HG02840 (cell line): ENCODE measurements at regions not wholly inside any gene's neighbourhood (a gene's known extent, or its start where the extent isn't known, plus 50 kb on each side); places are given as distances from the start of the nearest gene placed in this dataset.
A peak's percentile ranks its signal among the peaks of the same experiment; 100 is the strongest.
"Not testable (repeated sequence)": the region's sequence is repeated elsewhere in the genome, so short reads cannot be mapped to it uniquely, and the experiment has no call there.

ENCODE experiments used
- ATAC-seq: cut with Tn5 transposase; IDR thresholded peaks from one replicate; pipeline ENCODE4 v1.9.1; 2021; ENCODE audit warnings: mild to moderate bottlenecking, moderate library complexity, moderate number of reproducible peaks; ENCODE audit not compliant: unreplicated experiment, low FRiP score

DNA sequence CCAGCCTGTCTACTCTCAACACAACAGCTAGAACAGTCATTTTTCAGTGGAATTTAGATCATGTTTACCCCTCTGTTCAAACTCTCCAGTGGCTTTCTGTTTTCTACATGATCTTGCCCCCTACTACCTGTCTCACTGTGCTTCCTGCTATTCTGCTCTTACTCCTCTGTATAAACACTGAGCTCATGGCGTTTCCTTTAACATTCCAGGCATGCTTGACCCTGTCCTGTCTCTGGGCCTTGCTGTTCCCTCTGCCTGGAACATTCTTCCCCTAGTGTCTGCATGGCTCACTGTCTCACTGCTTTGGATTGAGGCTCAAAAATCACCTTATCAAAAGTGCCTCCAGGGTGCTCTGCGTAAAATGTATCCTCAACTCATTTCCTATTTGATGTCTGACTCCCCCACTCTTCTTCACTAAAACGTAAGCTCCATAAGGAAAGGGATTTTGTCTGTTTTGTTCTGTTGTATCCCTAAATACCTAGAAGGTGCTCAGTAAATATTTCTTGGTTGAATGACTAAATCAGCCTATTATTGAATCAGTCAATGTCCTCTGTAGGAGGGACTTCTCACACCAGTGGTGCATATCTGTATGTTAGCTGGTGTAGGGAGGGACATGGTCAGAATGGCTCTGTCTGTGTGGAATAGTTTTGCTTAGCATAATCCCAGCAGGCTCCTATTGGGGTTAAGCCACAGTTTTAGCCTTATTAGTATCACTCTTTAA, 78.0 kb upstream of the VKORC1L1 start:
- not testable (repeated sequence) for ATAC-seq

- ATAC-seq, result not testable (repeated sequence)
Observed at GRCh38 chr7:65795392-65795716, 77.5 kb upstream of the VKORC1L1 start.

DNA sequence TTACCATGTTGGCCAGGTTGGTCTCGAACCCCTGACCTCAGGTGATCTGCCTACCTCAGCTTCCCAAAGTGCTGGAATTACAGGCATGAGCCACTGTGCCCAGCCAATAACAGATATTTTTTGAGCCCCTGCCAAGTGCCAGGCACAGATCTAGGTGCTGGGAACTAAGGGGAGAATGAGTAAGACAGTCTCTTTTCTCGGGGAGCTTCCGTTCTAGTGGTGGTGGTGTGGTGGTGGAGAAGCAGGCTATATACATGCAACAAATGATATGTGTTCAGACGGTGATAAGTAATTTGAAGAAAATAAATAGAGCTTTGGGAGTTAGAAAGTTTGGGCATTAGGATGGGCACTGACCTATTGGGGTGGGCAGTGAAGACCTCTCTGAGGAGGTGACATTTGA, 76.7 kb upstream of the VKORC1L1 start:
- ATAC-seq, result no peak

DNA sequence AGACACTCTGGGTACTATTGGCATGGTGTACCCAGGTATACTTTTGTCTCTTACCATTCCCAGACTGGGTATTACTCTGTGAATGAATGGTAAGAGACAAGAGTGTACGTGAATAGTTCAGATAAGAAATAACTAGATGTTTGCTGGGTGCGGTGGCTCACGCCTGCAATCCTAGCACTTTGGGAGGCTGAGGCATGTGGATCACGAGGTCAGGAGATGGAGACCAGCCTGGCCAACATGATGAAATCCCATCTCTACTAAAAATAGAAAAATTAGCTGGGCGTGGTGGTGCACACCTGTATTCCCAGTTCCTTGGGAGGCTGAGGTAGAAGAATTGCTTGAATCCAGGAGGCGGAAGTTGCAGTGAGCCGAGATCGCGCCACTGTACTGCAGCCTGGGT, 75.8 kb upstream of the VKORC1L1 start:
- ATAC-seq, result not testable (repeated sequence)

DNA sequence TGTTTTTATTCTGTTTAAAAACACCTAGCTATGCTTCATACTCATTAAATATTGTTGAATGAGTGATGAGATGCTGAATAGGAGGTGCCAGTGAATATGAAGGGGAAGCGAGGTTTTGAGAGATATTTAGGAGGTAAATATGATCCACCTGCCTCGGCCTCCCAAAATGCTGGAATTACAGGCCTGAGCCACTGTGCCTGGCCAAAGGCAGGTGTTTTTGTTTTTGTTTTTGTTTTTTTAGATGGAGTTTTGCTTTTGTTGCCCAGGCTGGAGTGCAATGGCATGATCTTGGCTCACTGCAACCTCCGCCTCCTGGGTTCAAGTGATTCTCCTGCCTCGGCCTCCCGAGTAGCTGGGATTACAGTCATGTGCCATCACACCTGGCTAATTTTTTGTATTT, 75.3 kb upstream of the VKORC1L1 start:
- not testable (repeated sequence) for ATAC-seq

DNA sequence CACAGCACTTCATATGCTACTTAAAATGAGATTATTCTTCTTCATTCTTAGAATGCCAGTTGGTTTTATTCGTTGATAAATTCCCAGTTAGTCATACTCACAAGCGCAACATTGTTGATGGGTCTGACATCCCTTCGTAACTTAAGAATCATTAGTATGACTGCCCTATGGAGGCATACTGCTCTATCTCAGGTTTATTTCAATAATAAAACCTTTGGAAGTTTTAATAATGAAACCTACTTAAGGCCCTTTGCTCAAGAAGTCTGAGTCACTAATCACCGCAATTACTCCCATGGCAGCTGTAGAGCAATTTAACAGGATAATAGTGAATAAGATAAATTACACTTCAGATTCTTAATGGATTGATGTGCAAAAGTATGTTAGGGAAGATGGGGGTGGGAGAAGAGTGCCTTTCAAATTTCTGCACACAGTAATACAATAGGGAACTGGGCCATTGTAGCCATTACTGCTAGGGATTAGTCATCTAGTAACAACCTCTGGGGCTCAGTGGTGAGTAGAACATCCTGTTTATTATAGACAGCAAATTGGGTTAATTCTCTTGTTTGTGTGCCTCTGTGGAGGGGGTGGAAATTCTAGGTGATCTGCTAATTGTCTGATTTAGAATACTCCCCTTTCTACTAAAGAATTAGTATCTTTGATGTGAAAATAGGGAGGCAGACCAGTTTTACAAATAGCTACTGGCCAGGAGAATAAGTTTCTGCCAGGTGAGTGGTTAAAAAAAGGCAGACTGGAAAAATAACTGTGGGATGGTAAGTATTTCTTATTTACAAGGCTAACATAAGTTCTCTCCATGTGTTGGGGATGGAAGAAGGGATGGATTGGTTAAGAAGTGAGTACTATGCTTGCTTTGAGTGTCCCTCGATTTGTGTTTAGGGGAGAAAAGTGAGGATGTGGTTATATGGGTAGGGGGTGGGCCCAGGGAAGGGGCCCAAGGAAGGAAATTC, 74.5 kb upstream of the VKORC1L1 start:
- peak; percentile 95 for ATAC-seq

DNA sequence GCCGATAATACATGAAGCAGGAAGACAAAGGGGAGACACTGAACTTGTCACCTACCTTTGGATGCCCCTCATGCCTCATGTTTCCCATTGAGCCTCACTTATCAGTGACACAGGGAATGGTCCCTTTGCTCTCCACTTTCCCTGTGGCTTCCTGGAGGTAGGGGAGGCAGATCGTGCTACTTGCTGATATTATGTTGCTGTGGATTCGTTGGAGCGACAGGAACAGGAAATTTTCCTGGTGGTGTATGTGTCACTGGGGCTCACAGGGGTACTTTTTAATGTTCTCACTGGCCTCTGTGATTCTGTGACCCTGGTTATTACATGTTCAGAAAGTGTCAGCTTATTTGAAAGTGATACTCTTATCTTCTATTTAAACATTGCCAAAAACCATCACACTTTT, 72.7 kb upstream of the VKORC1L1 start:
- not testable (repeated sequence) for ATAC-seq

GRCh38 chr7:65800890-65801341, 72.0 kb upstream of the VKORC1L1 start:
- ATAC-seq, result no peak

- ATAC-seq, result no peak
Observed at GRCh38 chr7:65804887-65805286, 68.0 kb upstream of the VKORC1L1 start.

GRCh38 chr7:65807067-65807466, 65.8 kb upstream of the VKORC1L1 start:
- ATAC-seq, result not testable (repeated sequence)

DNA sequence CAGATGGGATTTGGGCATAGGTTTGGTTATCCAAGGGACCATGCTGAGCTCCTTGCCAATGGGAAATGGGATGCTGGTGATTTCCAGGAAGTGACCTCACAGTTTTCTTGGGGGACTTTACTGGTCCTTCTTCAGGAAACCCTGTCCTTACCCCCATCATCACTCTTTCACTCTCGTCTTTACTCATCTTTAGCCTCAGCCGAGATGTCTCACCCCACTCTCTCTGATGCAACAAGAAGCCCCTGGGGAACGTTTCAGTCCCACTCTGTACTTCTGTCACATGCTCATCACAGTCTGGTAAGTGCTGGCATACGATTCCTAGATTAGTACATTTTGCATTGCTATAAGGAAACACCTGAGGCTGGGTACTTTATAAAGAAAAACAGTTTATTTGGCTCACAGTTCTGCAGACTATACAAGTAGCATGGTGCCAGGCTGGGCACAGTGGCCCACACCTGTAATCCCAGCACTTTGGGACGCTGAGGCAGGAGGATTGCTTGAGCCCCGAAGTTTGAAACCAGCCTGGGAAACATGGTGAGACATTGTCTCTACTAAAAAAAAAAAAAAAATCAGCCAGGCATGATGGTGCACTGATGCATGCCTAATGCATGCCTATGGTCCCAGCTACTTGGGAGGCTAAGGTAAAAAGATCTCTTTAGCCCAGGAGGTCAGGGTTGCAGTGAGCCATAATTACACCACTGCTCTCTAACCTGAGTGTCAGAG, 63.5 kb upstream of the VKORC1L1 start:
- ATAC-seq, result peak; percentile 87

DNA sequence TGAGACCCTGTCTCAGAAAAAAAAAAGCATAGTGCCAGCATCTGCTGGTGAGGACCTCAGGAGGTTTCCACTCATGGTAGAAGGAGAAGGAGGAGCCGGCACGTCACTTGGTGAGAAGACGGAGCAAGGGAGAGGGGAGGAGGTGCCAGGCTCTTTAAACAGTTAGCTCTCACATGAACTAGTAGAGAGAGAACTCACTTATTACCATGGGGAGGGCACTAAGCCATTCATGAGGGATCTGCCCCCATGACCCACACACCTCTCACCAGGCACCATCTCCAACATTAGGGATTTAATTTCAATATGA, 62.9 kb upstream of the VKORC1L1 start:
- ATAC-seq, result peak; percentile 19

DNA sequence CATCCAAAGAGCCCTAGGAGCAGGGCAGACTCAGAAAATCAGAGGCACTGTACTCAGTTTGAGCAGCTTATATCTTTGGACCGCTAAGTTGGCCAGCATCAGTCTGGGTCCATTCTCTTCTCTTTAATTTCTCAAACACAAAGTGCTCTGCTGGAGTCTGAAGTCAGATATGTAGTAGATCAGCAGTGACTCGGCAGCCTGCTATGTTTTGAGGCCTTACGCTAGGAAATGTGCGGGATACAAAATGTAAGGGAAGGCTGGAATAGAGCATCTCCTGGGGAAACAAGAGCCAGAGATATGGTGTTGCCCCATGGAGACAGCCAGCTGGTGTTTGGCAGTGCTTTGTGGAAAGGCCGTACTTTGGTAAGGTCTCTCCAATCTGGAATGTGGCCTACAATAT, 60.6 kb upstream of the VKORC1L1 start:
- no peak for ATAC-seq

DNA sequence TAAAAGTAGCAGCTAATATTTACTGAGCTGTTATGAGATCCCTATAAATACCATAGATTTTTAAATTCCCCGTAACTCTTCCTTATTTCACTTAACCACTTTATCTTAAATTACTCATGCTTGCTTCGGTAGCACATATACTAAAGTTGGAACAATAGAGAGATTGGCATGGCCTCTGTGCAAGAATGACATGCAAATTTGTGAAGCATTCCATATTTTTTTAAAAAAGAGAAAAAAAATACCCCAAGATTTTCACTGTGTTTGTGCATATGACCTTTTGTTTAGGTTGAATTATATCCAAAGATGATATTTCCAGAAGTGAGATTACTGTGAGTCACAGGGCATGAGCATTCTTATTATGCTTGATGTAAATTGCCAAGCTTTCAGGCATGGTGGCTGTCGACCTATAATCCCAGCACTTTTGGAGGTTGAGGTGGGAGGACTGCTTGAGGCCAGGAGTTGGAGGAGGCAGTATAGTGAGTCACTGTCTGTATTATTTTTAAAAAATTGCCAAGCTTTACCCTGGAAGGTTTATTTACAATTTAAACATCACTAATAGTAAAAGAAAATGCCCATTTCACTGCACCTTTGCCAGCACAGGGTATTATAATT, 58.2 kb upstream of the VKORC1L1 start:
- not testable (repeated sequence) for ATAC-seq

GRCh38 chr7:65820287-65820950, 52.5 kb upstream of the VKORC1L1 start:
- ATAC-seq, result no peak
